ENCODE measurements at regions not wholly inside any gene's neighbourhood (a gene's known extent, or its start where the extent isn't known, plus 50 kb on each side); places are given as distances from the start of the nearest gene placed in this dataset.

GRCh38 chr2:14925471-14925870 lies 293.0 kb downstream of the LRATD1 start:
- no peak for TF ChIP-seq CTCF (IDR thresholded peaks at IDR 0.05; ENCODE audit: low read depth, low read length, missing control alignments)
- in situ Hi-C loops (cut with HindIII; ENCODE audit: low sequenced_read_pairs), result no loop called here
- no peak overlapping the region for H3K4me3 ChIP-seq (ENCODE audit: low read depth, low read length)
- no peak for DNase-seq (ENCODE audit: low read depth)

GRCh38 chr2:14927021-14927564 lies 294.6 kb downstream of the LRATD1 start:
- DNase-seq (ENCODE audit: low read depth), result no peak
- TF ChIP-seq CTCF (IDR thresholded peaks at IDR 0.05; ENCODE audit: low read depth, low read length, missing control alignments), result no peak
- in situ Hi-C loops (cut with HindIII; ENCODE audit: low sequenced_read_pairs), result no loop called here
- no peak overlapping the region for H3K4me3 ChIP-seq (ENCODE audit: low read depth, low read length)

DNA sequence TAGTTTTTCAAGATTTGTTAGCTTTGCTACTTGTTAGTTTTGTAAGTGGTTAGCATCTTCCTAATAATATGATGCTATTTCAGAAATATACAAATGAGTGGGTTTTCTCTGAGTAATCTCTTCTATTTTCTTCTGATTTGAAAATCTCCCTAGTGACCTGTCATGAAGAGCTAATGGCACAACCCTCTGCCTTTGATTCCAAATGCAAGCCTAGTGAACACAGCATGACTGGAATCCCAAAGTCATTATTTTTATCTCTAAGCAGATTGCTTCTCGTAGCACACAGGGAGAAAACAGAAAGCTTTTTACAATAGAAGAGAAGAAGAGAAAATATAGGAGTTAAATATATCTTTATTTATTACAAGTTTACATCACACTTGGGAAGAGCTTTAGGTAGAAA lies 295.5 kb downstream of the LRATD1 start:
- TF ChIP-seq CTCF (IDR thresholded peaks at IDR 0.05; ENCODE audit: low read depth, low read length, missing control alignments), result no peak
- no peak for DNase-seq (ENCODE audit: low read depth)
- H3K4me3 ChIP-seq (ENCODE audit: low read depth, low read length), result no peak overlapping the region
- in situ Hi-C loops (cut with HindIII; ENCODE audit: low sequenced_read_pairs), result no loop called here

GRCh38 chr2:14930441-14930840 lies 297.9 kb downstream of the LRATD1 start:
- no peak overlapping the region for H3K4me3 ChIP-seq (ENCODE audit: low read depth, low read length)
- no peak for TF ChIP-seq CTCF (IDR thresholded peaks at IDR 0.05; ENCODE audit: low read depth, low read length, missing control alignments)
- in situ Hi-C loops (cut with HindIII; ENCODE audit: low sequenced_read_pairs), result no loop called here
- DNase-seq (ENCODE audit: low read depth), result no peak

- no peak for TF ChIP-seq CTCF (IDR thresholded peaks at IDR 0.05; ENCODE audit: low read depth, low read length, missing control alignments)
- in situ Hi-C loops (cut with HindIII; ENCODE audit: low sequenced_read_pairs), result no loop called here
- no peak overlapping the region for H3K4me3 ChIP-seq (ENCODE audit: low read depth, low read length)
- no peak for DNase-seq (ENCODE audit: low read depth)
Measured at GRCh38 chr2:14932285-14932684, 299.8 kb downstream of the LRATD1 start.

DNA sequence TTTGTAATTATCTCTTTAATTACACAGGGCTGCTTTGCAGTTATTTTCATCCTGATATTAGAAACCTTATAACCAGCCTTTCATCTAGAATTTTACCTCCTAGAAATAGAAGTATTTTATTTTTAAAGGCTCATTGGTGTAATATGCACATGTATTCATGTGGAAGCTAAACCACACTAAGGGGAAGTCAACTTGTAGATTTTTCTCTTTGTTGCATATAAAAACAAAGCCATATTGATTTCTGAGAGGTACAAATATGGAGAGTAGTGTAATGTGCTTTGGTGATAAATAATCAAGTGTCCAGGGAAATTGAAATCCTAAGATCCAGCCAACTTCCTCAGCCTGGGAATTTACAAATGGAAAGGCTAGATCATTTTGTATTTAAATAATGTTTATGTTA lies 301.2 kb downstream of the LRATD1 start:
- DNase-seq (ENCODE audit: low read depth), result no peak
- no peak overlapping the region for H3K4me3 ChIP-seq (ENCODE audit: low read depth, low read length)
- in situ Hi-C loops (cut with HindIII; ENCODE audit: low sequenced_read_pairs), result no loop called here
- no peak for TF ChIP-seq CTCF (IDR thresholded peaks at IDR 0.05; ENCODE audit: low read depth, low read length, missing control alignments)

GRCh38 chr2:14936426-14936825 lies 303.9 kb downstream of the LRATD1 start:
- no peak for DNase-seq (ENCODE audit: low read depth)
- H3K4me3 ChIP-seq (ENCODE audit: low read depth, low read length), result no peak overlapping the region
- in situ Hi-C loops (cut with HindIII; ENCODE audit: low sequenced_read_pairs), result no loop called here
- no peak for TF ChIP-seq CTCF (IDR thresholded peaks at IDR 0.05; ENCODE audit: low read depth, low read length, missing control alignments)

All from astrocyte of the cerebellum (primary cell).